MG63 (cell line): ENCODE measurements at regions not wholly inside any gene's neighbourhood (a gene's known extent, or its start where the extent isn't known, plus 50 kb on each side); places are given as distances from the start of the nearest gene placed in this dataset.

ENCODE experiments used
- DNase-seq: peaks from one replicate; pipeline ENCODE4 v3.0.0-alpha.2; 2020
- H3K27me3 ChIP-seq: fragments of 250-450 bp; sonication (Bioruptor Pico); 2 replicates; pipeline ENCODE4 v1.5.1; 2020; ENCODE audit warnings: mild to moderate bottlenecking, moderate library complexity
- H3K36me3 ChIP-seq: fragments of 250-450 bp; sonication (Bioruptor Pico); 2 replicates; pipeline ENCODE4 v1.5.1; 2020; ENCODE audit warnings: mild to moderate bottlenecking, moderate library complexity
- H3K4me3 ChIP-seq: fragments of 250-450 bp; sonication (Bioruptor Pico); 2 replicates; pipeline ENCODE4 v1.5.1; 2020; ENCODE audit warnings: mild to moderate bottlenecking, moderate library complexity
- H3K9me3 ChIP-seq: fragments of 250-450 bp; sonication (Bioruptor Pico); 2 replicates; pipeline ENCODE4 v1.5.1; 2020; ENCODE audit warnings: mild to moderate bottlenecking, moderate library complexity

DNA sequence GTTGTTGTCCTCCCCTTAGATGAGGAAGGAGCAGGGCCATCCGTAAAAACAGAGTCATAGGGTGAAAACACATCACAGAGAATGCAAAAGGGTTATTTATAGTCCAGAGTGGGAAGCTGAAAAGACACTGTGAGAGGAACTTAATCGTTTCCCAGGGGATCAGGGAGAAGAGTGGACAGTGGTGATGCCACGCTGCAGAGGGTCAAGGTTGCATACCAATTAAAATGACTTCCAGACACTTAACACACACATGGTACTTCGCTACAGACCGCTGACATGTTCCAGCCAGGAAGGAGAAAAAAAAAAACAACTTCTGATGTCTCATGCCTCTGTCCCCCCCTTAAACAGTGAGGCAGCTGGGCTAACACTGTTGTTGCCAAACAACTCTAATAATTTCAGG, 713.8 kb upstream of the RBFOX1 start:
- Histone ChIP-seq H3K4me3 (no peak overlapping the region), H3K9me3 (no peaks in the 10 kb centered on the region), H3K36me3 (no peaks in the 10 kb centered on the region), H3K27me3 (no peaks in the 10 kb centered on the region; the same call in 1 of the 2 replicates)
- DNase-seq: no peak

DNA sequence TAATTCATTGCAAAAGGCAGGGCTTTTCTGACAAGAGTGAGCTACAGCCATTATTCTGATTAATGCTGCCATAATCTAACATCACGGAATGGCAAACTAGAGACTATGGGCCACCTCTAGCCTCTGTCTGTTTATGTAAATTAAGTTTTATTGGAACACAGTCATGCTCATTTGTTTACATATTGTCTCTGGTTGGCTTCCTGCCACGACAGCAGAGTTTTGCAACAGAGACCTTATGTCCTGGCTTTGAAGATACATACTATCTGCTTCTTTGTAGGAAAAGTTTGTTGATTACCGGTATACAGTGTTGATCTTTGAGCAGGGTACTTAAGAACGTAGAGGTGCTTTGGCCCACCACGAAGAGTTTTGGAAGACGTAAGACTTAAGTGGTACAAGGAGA, 715.9 kb upstream of the RBFOX1 start:
- Histone ChIP-seq H3K9me3 (no peaks in the 10 kb centered on the region), H3K27me3 (no peaks in the 10 kb centered on the region; the same call in 1 of the 2 replicates), H3K4me3 (no peak overlapping the region), H3K36me3 (no peaks in the 10 kb centered on the region)
- no peak for DNase-seq

DNA sequence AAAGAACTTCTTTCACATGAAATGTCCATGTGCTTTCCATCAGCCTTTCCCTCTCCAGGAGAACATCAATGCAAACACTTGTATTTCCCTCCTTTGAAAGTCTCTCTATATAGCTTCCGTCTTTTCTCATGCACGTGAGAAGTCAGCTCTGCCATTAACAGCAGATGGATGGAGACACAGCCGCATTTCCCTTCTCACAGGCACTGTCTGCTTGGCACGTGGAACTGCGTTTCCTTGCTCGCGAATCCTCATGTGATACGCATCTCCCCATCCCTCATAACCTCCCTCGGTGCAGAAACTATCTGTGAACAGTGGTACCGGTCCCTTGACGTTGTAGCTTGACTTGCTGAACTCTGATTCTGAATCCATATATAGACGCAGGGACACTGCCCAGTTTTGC, 717.0 kb upstream of the RBFOX1 start:
- Histone ChIP-seq H3K36me3 (no peaks in the 10 kb centered on the region), H3K4me3 (no peak overlapping the region), H3K27me3 (no peaks in the 10 kb centered on the region; the same call in 1 of the 2 replicates), H3K9me3 (no peaks in the 10 kb centered on the region)
- no peak for DNase-seq

DNA sequence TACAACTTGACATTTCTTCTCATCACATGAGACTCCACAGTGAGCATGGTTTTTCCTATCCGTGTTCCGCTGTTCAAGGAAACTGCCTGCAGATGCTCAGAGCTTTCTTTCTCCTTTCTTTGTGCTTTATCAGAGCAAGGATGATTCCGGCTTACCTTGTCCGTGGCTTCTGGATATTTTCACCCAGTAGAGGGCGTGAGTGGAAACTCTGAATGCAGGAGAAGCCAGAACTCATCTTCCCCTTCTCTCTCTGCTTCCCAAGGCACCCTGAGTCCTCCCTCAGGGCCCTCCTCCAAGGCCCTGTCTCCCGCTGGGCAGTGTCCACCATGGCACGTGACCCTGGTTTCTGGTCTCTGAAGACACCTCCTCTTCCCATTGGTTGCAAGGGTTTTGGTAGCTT, 721.1 kb upstream of the RBFOX1 start:
- no peak for DNase-seq

DNA sequence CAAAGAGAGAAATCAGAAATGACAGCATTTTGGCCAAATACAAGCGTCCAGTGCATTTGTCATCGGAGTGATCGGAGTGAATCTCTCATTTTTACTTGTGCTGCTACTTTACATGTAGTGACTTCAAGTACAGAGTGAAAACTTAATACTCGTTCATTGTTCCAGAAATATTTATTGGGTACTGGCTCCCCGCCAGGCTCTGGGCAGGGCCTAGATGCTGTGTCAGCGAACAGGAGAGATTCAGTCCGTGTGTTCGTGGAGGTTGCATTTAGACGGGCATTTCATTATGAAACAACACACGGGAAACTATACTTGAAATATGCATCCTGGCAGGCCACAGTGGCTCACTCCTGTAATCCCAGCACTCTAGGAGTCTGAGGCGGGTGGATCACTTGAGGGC, 727.2 kb upstream of the RBFOX1 start:
- Histone ChIP-seq H3K36me3 (no peaks in the 10 kb centered on the region), H3K27me3 (peaks cover 5% of the 10 kb centered on the region; the same call in 1 of the 2 replicates), H3K4me3 (no peak overlapping the region), H3K9me3 (no peaks in the 10 kb centered on the region)
- DNase-seq: no peak

More for the DNA sequence above, 721.1 kb upstream of the RBFOX1 start:
- no peaks in the 10 kb centered on the region for H3K36me3 ChIP-seq
- H3K9me3 ChIP-seq: no peaks in the 10 kb centered on the region
- no peak overlapping the region for H3K4me3 ChIP-seq
- H3K27me3 ChIP-seq: no peaks in the 10 kb centered on the region; the same call in 1 of the 2 replicates

DNA sequence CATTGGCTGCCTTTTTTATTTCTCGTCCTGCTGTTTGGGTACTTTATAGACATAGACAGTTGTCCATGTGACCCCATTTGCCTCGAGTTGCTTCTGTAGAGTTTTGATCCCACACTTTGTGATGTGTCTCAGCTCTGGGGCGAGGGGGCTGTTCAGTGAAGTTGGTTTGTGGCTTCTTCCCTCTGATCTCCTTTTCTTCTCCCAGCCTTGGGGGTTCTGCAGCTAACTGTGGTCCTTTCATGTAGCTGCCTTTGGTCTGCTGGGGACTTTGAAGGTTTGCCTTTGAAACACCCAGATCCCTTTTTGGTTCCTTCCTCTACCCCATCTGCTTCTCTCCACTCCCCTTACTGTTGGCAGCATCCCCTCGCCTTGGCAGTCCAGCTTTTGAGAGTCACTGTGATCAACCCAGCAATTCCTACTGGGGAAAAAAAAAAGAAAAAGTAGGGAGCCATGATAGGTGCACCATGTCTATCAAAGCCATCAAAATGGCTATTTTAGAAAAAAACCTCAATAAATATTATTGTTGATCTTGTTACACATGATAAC, 728.8 kb upstream of the RBFOX1 start:
- no peak for DNase-seq
- no peaks in the 10 kb centered on the region for H3K9me3 ChIP-seq
- H3K27me3 ChIP-seq: peaks cover 5% of the 10 kb centered on the region; the same call in 1 of the 2 replicates
- H3K36me3 ChIP-seq: no peaks in the 10 kb centered on the region
- H3K4me3 ChIP-seq: no peak overlapping the region

DNA sequence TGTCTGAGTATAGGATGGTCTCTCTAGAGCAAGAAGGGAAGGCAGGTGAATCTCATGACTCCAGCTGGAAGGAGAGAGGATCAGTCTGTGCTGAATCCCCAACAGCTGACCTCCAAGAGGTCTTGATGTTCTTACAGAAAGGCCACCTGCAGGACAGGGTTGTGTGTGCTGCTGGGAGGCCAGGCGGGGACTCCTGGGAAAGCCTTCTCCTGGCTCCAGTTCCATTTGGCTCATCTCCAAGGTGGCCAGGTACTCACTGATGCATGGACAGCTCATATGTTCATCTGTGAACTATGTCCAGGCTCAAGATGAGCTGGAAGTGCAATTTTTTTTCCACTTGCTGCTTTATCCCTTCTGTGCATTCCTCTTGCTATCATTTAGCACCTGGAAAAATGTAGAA, 730.2 kb upstream of the RBFOX1 start:
- no peaks in the 10 kb centered on the region for H3K9me3 ChIP-seq
- H3K36me3 ChIP-seq: no peaks in the 10 kb centered on the region
- DNase-seq: no peak
- peaks cover 5% of the 10 kb centered on the region; the same call in 1 of the 2 replicates for H3K27me3 ChIP-seq
- no peak overlapping the region for H3K4me3 ChIP-seq

DNA sequence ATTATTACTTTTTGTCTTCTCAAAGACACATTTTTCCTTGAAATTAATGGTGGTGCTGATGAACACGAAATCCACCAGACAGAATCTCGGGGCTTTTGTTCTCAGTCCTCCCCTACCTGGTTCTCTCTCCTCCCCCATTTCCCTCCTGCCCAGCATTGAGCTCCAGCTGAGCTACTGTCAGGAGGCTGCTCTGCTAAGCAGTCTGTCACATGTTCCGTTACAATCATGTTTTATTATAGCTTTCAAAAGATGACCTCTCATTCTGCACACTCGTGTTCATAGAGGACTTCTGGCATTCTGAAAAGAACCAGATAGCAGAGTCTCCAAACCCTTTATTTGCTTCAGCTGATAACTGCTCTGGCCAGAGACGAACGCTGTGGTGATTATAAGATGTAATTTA, 732.5 kb upstream of the RBFOX1 start:
- no peaks in the 10 kb centered on the region for H3K9me3 ChIP-seq
- H3K4me3 ChIP-seq: no peak overlapping the region
- no peaks in the 10 kb centered on the region for H3K36me3 ChIP-seq
- peaks cover 5% of the 10 kb centered on the region; the same call in 1 of the 2 replicates for H3K27me3 ChIP-seq
- no peak for DNase-seq

DNA sequence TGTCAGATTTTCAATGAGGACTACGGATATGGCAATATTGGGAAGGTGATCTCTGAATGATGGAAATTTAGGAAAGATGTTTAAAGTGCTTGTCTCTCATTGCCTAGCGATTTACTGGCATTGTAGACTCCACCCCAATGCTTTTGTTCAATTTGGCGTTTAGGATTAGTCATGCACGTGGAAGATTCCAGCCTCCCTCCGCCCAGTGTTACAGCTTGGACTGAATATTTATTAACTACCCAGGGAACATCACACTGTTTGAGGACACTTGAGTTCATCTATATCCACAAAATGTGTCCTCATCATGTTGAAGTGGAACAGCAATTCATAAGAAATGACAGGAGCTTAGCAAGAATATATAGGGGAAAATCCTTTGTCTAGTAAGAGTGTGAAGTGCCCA, 738.8 kb upstream of the RBFOX1 start:
- Histone ChIP-seq H3K4me3 (no peak overlapping the region), H3K27me3 (no peaks in the 10 kb centered on the region; the same call in 1 of the 2 replicates), H3K9me3 (no peaks in the 10 kb centered on the region), H3K36me3 (no peaks in the 10 kb centered on the region)
- DNase-seq: no peak

DNA sequence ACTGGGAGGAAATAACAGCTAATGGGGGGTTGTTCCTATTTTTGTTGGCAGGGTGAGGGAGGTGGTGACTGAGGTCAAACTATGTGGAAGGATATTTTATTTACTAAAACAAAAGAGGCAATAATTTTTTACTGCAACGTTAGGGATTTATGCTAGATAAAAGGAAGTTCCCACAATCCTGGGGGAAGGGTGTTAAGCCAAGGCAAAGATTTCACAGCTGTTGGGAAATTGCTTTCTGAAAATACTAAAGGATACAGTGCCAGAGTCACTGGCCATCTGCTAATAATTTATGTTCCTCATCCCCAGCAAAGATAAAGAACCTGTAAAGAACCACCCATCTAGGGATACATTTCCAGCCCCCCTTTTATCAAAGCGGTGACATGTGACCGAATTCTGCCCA, 756.0 kb upstream of the RBFOX1 start:
- DNase-seq: no peak
- no peaks in the 10 kb centered on the region for H3K9me3 ChIP-seq
- no peaks in the 10 kb centered on the region for H3K36me3 ChIP-seq
- no peaks in the 10 kb centered on the region for H3K27me3 ChIP-seq
- no peak overlapping the region for H3K4me3 ChIP-seq

DNA sequence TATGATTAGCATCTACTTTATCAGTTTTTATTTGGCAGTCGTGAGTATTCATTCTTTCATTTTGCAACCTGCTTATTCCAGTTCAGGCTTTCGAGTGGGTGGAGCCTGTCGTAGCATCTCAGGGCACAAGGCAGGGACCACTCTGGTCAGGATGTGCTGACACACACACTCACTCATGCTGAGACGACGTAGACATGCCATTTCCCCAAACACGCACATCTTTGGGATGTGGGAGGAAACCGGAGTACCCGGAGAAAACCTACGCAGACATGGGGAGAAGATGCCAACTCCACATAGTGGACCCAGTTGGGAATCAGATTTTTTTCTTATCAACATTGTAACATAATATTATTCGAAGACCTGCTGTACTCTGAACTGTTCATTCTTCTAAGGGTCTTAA, 756.5 kb upstream of the RBFOX1 start:
- Histone ChIP-seq H3K36me3 (no peaks in the 10 kb centered on the region), H3K9me3 (no peaks in the 10 kb centered on the region), H3K4me3 (no peak overlapping the region), H3K27me3 (no peaks in the 10 kb centered on the region)
- DNase-seq: no peak

DNA sequence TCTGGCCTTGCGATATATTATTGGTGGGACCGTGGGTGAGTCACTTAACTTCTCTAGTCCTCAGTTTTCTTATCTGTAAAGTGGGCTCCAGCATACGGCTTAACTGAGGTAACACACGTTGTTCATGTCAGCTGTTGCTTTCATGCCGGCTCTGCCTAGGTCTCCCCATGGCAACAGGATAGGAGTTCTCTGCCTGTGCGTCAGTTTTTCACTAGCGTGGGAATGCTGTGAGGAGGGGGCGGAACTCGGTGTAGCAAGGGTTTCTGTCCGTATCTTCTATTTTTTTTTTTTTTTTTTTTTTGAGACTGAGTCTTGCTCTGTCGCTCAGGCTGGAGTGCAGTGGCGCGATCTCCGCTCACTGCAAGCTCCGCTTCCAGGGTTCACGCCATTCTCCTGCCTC, 758.5 kb upstream of the RBFOX1 start:
- H3K4me3 ChIP-seq: no peak overlapping the region
- no peaks in the 10 kb centered on the region for H3K36me3 ChIP-seq
- H3K27me3 ChIP-seq: no peaks in the 10 kb centered on the region
- no peaks in the 10 kb centered on the region for H3K9me3 ChIP-seq
- DNase-seq: no peak

DNA sequence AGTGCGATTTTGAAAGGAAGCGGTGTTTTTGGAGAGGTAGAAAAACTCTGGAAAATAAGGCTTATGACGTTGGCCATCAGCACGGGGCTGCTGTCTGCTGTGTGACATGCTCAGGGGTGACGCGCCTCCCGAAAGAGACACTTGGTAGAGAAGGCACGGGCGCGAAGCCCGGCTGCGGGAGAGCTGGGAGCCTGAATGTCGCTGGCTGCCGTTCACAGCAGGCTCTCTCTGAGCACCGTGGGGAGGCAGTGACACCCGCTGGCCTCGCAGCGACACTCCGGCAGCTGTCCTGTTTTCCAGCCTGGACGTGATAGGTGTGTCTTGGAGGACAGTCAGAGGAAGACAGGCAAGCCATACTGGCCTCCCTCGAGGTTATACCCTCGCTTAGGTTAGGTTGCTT, 759.1 kb upstream of the RBFOX1 start:
- Histone ChIP-seq H3K27me3 (no peaks in the 10 kb centered on the region), H3K36me3 (no peaks in the 10 kb centered on the region), H3K4me3 (no peak overlapping the region), H3K9me3 (no peaks in the 10 kb centered on the region)
- DNase-seq: no peak

DNA sequence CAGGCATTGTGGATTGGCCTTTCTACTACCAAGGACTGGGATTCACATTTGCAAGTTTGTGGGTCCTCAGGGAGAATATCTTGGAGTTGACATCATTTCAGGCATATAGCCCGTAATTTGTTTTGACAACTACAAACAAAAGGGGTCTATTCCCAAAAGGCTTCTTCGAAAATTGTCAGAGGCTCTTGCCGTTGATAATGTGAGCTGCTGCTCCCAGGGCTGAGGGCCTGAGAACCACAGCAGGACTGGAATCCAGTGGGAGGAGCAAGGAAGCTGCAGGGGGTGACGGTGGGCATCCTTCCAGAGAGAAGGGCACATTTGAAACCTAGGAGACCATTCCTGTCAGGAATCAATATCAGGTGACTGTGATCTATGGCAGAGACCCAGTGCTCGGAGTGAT, 761.6 kb upstream of the RBFOX1 start:
- no peaks in the 10 kb centered on the region for H3K9me3 ChIP-seq
- no peaks in the 10 kb centered on the region for H3K36me3 ChIP-seq
- no peak for DNase-seq
- H3K4me3 ChIP-seq: no peak overlapping the region
- H3K27me3 ChIP-seq: no peaks in the 10 kb centered on the region; the same call in 1 of the 2 replicates

DNA sequence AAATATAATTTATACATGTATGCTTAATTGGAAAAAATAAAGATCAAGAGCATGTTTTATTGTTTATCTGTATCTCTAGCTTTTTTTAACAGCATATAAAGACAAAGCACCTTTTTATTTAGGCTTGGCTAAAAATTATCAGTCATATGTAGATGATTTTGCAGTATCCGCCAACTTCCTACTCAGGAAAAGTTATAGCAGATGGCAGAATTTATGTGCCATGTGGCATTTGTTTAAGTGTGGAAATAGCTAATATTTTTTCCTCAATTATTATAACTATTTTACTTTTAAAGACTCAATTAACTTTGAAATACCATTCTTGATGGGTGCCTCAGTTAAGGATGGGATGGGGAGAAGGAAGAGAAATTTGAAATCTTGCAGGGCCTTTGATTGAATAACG, 762.1 kb upstream of the RBFOX1 start:
- DNase-seq: no peak
- no peaks in the 10 kb centered on the region for H3K36me3 ChIP-seq
- H3K4me3 ChIP-seq: no peak overlapping the region
- H3K27me3 ChIP-seq: no peaks in the 10 kb centered on the region; the same call in 1 of the 2 replicates
- no peaks in the 10 kb centered on the region for H3K9me3 ChIP-seq

DNA sequence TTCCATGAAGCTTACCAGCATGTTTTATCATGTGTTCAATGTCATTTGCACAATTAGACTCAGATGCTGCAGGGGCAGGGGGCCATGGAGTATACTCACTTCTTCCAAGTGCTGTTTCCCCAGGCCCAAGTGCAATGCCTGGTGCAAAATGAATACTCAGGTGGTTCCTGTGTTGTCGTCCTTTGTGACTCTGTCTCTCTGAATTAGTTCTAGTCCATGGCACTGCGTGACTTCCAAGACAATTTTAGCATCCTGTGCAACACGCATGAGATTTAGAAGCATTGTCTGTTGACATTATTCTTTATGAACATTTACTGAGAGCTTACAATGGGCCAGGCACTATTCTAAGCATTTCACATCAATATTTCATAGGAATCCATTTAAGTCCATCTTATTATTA, 769.7 kb upstream of the RBFOX1 start:
- Histone ChIP-seq H3K4me3 (no peak overlapping the region), H3K27me3 (no peaks in the 10 kb centered on the region; the same call in 1 of the 2 replicates)
- no peak for DNase-seq

DNA sequence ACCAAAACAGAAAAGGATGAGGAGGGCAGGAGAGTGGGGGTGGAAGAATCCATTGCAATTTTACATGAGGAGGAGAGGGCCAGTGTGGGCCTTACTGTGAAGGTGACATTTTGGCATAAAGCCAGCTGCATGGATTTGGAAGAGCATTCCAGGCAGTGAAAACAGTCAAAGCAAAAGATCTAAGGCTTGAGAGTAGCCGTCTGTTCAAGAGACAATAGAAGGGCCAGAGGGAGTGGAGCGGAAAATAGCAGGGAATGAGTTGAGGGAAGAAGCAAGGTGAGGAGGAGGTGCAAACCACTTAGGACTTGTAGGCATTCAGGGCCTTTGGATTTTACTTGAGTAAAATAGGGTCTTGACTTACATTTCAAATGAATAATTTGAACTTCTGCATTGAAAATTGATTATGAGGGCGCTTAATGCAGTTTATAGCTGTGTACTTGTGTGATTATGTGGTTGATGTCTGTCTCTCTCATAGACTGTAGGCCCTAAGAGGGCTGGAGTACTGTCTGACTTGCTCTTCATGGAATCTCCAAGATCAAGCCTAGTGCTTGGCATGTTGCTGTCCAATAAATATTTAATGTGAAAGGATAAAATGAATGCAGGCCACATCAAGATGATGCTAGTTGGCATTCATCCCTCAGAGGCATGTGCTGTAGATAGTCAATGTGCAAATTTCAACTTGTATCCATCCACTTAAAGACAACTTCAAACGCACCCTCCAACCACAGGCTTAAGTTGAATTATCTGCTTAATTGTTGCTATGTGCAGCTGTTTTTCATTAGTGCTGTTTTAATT, 772.1 kb upstream of the RBFOX1 start:
- no peak for DNase-seq
- Histone ChIP-seq H3K9me3 (no peaks in the 10 kb centered on the region), H3K27me3 (no peaks in the 10 kb centered on the region), H3K4me3 (no peak overlapping the region), H3K36me3 (no peaks in the 10 kb centered on the region)

More for the DNA sequence above, 769.7 kb upstream of the RBFOX1 start:
- H3K9me3 ChIP-seq: no peaks in the 10 kb centered on the region
- H3K36me3 ChIP-seq: no peaks in the 10 kb centered on the region

DNA sequence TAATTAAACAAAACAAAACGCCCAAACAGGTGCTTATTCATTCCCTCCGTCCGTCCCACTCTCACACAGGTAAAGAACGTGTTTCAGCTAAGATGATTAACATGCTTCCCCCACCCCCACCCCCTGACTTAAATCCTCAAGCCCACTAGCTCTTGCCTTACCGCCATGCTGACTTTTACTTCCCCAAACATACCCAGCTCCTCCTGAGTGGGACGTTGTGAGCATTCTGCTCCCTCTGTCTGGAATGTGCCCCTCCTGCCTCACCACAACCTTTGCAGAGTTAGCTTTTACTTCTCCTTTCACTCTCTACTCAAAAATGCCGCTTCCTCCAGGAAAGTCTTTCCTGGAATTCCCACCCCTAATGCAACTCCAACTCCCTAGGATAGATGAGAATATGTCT, 774.0 kb upstream of the RBFOX1 start:
- Histone ChIP-seq H3K36me3 (no peaks in the 10 kb centered on the region), H3K9me3 (no peaks in the 10 kb centered on the region), H3K27me3 (no peaks in the 10 kb centered on the region), H3K4me3 (no peak overlapping the region)
- no peak for DNase-seq
